ENCODE measurements at regions not wholly inside any gene's neighbourhood (a gene's known extent, or its start where the extent isn't known, plus 50 kb on each side); places are given as distances from the start of the nearest gene placed in this dataset.

DNA sequence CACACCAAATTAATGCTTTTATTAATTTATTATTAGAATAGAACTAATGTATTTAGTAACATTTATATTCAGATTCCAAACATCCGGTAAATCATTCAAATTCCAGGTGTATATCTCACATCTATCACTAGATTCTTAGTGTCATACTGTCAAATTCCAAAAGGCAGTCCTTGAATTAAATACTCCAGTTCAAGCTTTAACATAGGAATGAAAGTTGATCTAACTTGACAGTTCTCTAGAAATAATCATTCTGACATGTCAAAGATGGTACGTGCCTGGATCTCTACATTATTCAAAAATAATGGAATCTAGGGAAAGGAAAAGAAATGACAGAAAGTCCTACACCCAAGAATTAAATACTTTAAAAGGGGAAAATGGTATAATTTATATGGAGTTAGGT is 1161.5 kb downstream of the PCDH9 start:
- no peak for DNase-seq

DNA sequence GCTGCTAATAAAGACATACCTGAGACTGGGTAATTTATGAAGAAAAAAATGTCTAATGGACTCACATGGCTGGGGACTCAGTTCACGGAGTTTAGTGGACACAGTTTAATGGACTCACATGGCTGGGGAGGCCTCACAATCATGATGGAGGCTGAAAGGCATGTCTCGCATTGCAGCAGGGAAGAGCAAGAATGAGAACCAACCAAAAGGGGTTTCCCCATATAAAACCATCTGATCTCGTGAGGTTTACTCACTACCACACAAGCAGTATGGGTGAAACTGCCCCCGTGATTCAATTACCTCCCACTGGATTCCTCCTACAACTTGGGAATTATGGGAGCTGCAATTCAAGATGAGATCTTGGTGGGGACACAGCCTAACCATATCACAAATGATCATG is 1181.2 kb downstream of the PCDH9 start:
- DNase-seq, result no peak

DNA sequence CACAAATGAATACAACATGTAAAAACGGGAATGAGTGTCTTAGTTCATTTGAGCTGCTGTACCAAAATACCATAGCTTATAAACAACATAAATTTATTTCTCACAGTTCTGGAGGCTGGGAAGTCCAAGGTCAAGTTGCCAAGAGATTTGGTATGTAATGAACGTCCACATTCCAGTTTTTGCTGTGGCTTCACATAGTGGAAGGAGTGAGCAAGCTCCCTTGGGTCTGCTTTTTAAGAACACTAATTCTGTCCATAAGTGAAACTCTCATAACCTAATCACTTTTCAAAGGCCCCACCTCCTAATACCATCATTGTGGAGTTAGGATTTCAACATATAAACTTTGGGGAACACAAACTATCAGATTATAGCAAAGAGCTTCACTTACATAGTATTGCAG is 1189.6 kb downstream of the PCDH9 start:
- DNase-seq, result no peak

DNA sequence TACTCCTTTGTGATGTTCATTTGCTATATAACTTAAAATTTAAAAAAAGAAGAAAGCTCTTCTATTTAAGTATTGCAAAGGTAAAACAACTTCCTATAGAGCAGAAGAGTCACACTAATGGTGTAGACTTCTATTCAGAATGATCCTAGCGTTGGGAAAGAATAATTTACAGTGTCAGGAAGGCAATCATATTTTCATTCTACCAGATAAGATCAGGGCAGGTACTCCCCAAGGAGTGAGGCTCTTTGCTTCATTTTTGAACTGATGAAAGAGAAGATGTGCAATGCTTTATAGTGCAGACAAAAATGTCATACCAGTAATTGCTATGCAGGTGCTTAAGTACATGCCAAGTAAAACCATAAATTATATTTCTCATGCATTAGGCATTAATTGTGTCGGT is 1193.0 kb downstream of the PCDH9 start:
- no peak for DNase-seq

DNA sequence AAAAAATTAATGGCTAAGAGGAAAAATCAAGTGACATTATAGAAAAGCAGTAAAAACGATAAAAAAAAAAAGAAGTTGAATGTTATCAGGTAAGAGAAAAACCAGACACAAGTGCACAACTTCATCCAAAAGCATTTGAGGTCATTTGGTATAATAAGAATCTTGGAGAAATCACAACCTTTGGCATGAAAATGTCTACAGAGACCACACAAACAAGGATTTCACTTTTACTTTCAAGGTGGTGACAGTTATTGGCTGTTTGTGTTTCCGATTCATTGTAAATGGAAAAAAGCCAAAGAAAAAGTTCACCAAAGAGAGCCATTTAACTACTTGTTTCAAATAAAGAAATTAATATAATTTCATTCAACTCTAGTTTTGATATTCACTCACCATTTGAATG is 1193.5 kb downstream of the PCDH9 start:
- DNase-seq, result no peak

DNA sequence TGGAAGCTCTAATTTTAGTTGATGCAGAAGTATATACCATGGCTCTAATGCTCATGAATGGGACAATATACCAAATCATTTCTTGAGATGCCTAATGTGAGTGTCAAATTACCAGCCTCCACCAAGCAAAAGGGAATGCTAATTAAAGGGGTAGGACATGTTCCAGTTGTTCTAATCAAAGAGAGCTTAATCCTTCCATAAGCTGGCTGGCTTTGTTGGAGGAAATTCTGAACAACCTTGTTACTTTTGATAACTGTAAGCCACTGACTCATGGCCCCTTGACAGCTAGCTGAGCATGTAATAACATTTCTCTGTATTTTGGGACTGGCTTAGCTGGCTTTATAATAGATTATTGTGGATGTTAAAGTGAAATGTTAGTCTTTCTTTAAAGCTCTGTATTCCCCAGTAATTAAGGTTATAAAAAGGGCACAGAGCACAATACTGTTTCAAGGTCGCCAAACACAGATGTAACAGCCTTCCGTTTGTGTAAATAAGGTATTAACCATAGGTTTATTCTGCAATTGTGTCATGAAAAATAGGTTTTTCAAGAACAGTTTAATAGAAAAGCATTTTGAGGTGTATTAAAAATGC is 1194.0 kb downstream of the PCDH9 start:
- peak; percentile 5 for DNase-seq

DNA sequence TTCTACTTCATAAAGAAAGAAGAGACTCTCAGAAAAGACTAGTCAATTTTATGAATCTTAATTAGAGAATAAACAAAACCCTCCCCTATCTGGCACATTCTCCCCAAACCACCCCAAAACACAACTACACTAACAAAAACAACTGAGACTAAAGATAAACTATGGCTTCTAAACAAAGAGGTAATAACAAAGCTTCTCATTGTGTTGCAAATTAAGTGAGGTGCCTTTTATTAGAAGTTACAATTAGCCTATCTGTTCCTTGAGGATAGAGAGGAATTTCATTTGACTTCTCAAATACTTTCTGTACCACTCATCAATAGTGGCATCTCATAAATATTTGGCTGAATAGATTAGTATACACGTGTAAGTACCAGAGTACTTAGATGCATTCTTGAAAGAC is 1196.2 kb downstream of the PCDH9 start:
- DNase-seq, result no peak

DNA sequence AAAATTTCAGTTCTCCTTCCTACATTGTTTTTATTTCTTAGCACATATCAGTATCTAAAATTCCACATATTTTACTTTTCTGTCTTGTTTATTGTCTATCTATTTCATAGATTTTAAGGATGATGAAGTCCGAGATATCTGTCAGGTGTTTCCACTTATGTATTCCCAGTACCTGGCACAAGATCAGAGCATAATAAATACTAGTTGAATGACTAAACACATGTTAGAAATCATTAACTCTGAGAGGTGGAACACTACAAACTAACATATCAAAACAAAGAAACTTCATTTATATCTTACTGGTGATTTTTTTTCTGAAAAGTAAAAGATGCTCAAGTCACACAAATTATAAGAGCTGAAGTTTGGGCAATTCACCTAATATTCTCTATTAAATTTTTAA is 1208.3 kb downstream of the PCDH9 start:
- DNase-seq, result no peak

DNA sequence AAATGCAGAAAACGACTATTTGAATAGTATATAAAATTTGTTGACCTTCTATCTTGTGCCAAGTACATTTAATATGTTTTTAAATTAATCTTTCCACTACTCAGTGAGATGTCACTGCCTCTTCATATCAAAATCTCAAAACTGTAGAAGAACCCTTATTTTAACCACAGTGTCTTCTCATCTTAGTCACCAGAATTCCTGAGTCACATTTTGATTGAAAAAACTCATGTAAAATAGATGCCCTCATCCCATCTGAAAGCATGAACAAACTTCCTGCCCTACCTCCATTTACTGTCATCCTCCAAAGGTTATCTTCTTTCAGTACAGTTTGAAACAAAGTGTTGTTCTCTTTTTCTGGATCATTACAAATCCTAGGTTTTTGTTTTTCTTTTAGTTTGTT is 1215.4 kb downstream of the PCDH9 start:
- DNase-seq, result no peak

DNA sequence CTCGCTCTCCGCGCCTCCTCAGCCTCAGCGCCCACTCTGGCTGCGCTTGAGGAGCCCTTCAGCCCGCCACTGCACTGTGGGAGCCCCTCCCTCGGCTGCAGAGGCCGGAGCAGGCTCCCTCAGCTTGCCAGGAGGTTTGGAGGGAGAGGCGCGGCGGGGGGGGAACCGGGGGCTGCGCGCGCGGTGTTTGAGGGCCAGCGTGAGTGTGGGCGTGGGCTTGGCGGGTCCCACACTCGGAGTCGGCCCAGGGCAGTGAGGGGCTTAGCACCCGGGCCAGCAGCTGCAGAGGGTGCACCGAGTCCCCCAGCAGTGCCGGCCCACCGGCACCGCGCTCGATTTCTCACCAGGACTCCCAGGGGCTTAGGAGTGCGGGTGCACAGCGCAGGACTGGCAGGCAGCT is 1220.9 kb downstream of the PCDH9 start:
- DNase-seq, result no peak

DNA sequence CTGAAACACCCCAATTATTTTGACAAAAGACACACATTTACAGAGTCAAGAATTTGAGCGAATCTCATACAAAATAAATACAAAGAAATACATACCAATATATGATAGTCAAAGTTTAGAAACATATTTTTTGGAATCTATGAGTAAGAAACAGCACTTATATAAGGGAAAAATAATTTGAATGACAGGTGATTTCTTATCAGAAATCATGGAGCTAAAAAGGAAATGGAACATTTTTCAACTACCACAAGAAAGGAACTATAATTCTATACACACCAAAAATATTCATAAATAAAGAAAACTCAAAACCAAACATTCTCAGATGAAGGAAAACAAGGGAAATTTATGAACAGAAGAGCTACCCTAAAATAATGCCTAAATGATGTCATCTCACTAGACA is 1226.6 kb downstream of the PCDH9 start:
- no peak for DNase-seq

DNA sequence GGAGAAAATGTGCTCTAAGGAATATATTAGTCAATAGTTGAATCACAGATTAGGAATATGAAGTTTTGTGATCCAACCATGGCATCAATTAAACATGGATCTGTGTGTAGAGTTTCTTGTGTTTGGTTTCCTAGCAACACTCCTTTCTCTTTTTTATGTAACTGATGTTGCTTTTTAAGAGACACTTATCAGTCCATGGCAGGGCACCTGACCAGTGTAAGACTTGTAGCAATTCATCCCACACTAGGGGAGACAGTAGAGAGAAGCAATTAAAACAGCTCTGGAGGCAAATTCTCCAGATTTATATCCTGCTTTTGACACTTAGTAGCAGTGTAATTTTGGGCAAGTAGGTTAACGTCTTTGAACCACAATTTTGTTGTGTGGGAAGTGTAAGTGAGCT is 1229.0 kb downstream of the PCDH9 start:
- DNase-seq, result no peak

DNA sequence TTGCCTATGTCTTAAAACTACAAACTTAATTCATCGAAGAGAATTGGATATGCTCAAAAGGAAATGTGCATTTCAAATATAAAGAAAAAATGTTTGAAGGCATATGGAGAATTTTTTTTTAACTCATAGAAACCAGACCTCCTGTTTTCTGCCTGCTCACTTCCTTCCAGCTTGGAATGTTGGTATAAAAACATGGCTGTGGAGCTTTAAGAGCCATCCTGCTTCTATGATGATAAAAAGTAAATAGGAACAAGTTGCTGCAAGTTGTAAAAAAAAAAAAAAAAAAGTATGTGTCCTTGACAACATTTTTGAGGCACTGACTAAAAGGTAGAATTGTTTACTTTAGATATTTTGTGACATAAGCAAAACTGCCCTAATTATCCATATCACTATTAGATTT is 1230.7 kb downstream of the PCDH9 start:
- DNase-seq, result no peak

DNA sequence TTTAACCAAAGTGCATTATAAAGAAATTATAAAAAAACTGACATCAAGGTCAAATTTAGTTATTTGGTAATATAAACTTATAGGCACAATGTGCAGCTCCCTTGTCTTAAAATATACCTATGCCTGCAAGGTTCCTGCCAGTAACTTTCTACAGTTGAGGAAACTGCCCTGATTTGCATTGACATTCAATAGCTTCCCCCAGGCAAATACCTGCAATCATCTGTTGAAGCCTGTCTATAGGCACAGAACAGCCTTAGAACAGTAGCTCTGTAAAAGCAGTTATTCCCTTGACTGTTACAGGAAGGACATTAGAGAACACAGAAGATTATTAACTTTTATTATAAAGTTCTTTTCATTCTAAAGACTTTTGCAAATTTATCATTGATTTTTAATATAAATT is 1239.5 kb downstream of the PCDH9 start:
- DNase-seq, result no peak

DNA sequence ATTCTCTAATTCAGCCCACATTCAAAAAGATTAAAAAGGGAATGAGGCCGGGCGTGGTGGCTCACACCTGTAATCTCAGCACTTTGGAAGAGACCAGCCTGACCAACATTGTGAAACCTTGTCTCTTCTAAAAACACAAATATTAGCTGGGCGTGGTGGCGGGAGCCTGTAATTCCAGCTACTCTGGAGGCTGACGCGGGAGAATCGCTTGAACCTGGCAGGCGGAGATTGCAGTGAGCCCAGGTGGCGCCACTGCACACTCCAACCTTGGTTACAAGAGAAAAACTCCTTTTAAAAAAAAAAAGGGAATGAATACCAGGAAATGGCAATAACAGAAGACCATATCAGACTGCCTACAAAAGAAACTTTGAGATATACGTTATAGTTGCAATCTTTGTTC is 1244.5 kb downstream of the PCDH9 start:
- no peak for DNase-seq

DNA sequence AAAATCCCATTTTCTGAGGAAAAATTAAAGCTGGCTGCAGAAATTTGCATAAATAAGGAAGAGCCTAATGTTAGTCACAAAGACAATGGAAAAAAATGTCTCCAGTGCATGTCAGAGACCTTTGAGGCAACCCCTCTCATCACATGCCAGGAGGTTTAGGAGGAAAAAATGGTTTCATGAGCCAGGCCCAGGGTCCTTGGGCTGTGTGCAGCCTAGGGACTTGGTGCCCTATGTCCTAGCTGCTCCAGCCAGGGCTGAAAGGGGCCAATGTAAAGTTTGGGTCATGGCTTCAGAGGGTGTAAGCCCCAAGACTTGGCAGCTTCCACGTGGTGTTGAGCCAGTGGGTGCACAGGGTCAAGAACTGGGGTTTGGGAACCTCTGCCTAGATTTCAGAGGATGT is 1252.6 kb downstream of the PCDH9 start:
- DNase-seq, result no peak

DNA sequence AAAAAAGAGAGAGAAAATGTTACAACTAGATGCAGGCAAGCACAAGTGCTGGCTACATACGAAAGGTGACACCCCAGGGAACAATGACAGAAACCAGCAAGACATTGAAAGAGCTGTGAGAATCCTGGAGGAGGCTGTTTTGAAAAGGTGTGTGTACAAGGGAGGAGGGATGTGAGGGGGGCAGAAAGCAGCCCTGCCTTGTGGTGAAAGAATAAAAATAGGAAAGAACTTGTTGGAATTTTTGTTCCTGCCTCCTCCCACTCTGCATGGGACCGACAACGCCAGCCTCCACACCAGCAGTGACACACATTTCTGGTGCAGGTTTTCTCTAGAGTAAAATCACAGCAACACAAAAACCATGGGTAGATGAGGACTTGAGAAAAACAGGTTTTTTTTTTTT is 1258.6 kb downstream of the PCDH9 start:
- no peak for DNase-seq

DNA sequence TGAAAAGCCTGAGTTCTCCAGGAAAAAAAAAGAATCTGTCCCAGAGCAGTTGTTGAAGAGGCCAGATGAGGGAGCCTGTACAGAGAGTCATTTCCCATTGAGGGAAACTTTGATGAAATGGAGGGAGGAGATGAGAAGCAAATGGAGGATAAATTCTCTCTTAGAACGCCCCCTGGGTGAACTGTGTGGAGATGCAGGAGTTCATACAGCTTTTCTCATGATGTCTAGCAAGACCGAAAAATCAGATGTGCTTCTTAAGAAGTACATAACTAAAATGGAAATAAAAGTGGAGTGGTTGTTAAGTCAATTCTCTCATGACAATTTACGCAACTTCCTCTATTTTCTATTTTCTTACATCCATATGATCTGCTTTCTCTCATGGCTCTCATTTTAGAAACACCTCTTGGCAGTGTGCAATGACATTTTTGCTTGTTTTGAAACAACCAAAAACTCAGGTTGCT is 1263.1 kb downstream of the PCDH9 start:
- no peak for DNase-seq

DNA sequence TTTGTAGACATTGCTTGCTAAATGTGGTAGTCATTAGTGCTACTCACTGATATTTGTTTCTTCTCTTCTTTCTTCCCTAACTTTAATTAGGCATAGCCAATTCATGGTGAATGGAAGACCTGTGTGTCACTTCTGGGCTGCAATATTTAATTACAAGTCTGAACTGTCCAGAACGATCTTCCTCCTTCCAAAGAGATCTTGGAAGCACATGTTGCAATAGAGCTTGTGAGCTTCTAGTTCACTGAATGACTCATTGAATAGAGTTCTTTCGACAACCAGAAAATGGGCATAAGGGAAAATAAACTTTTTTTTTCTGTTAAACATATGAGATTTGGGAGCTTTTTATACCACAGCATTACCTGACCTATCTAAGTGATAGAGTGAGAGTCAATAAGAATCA is 1264.6 kb downstream of the PCDH9 start:
- no peak for DNase-seq

DNA sequence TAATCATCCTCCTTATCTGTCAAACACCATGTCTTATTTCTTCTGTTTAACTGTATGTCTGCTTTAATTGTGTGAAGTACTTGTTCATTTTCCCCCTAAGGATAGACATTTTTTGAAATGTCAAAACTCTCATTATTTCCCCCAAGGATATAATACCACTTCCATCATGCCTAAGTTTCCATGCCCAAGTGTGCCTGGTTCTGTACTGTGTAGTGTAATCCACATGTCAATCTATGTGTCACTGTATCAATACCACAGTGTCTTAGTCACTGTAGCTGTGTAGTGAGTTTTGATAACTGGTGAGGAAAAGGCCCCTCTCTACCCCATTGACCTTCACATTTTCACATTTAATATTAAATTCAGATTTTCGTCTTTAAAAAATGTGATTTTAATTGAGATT is 1265.5 kb downstream of the PCDH9 start:
- no peak for DNase-seq

DNA sequence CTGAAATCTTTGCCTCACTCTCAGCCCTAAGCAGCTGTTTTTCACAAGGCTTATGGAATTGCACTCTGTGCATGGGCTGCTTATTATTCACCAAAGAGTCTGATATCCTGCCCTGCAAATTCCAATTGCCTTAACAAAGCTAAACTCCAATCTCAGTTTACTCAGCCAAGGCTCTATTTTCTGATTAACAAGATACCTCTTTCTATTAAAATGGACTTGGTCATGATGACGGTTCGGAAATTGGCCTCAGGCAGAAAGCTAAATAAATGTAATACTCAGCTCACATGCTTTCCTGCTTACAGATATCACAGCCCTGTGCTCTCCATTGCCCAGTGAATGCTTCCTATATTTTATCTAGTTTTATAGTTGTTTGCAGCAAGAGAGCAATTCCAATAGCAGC is 1270.8 kb downstream of the PCDH9 start:
- no peak for DNase-seq

DNA sequence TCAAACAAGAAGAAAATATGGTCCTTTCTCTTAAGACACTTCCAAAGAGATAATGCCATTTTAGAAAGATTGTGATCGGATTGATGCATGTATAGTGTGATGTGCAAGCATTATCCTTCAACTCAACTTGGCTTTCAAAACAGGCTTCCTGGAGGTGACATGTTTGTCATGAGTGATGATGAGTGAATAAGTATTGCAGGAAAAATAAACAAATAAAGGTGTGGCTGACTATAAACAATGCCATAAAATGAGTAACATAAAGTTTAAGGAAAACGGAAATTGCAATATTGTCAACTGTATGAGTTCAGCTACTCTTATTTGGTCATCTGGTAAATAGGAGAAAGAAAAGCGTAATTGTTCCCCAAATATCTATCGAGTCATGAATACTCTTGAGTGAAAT is 1283.7 kb downstream of the PCDH9 start:
- no peak for DNase-seq

DNA sequence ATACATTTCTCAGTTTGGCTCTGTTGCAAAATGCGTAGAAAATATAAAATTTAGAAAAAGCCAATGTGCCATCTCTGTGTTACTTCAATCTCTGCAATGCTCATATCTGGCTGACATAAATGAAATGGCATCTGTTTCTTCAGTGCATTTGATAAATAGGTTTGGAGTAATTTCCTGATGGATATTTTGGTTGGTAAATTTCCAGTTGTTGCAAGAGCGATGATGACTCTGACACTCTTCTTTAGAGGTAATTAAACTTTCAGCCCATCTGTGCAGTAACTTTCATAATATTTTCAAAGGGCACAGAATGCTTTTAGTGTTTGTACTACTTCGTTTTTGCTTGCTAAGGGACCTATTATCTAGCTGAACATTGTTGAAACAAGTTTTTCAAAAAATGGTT is 1286.4 kb downstream of the PCDH9 start:
- DNase-seq, result no peak

DNA sequence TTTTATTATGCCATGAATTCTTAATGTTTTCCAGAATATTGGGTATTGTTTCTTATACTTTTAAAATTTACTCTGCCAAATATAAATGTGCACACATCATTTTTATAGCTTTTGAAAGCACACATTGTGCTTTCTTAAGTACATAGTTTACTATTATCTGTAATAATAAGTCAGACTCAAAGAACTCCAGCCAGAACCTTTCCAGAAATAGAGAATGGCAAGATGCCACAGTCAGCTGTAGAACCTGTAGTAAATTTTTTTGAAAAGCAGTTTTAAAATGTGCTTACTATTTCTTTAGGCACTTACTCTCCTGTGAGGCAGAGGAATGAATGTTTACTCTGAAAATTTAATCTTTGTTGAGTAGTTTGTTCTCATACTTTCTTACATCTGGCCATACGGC is 1287.1 kb downstream of the PCDH9 start:
- DNase-seq, result no peak

DNA sequence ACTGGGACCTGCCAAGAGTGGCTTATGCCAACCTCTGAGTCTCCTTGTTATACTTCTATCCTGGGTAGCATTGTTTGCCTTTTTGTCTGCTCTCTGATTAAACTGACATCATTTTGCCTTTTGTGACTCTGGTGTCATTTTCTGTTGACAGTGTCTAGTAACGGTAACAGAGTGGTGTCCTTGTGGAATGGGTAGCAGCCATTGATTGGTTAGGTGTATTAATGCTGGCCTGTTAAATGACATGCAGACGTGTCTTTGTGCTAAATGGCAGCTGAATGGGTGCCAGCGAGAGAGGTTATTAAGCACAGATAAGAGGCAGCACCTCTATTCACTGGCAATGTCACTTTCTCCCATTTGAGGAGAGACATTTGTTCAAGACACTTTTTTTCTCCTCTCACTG is 1289.4 kb downstream of the PCDH9 start:
- DNase-seq, result peak; percentile 57

DNA sequence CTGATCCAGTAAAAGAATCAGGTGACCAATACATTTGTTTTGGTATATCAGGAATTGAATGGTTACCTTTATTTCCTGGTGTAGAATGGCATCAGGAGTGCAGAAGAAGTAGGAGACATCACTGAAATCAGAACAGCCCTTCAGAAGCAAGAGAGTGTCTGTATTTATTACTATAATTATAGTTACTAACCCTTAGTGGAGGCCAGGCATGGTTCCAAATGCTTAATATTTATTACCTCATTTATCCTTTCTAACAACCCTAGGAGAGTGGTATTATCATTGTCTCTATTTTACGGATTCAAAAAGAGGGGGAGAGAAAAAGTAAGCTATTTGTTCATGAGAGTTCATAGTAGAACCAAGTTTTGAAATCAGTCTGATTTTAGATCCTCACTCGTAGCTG is 1292.9 kb downstream of the PCDH9 start:
- DNase-seq, result peak; percentile 58
